ENCODE measurements at regions not wholly inside any gene's neighbourhood (a gene's known extent, or its start where the extent isn't known, plus 50 kb on each side); places are given as distances from the start of the nearest gene placed in this dataset.

DNA sequence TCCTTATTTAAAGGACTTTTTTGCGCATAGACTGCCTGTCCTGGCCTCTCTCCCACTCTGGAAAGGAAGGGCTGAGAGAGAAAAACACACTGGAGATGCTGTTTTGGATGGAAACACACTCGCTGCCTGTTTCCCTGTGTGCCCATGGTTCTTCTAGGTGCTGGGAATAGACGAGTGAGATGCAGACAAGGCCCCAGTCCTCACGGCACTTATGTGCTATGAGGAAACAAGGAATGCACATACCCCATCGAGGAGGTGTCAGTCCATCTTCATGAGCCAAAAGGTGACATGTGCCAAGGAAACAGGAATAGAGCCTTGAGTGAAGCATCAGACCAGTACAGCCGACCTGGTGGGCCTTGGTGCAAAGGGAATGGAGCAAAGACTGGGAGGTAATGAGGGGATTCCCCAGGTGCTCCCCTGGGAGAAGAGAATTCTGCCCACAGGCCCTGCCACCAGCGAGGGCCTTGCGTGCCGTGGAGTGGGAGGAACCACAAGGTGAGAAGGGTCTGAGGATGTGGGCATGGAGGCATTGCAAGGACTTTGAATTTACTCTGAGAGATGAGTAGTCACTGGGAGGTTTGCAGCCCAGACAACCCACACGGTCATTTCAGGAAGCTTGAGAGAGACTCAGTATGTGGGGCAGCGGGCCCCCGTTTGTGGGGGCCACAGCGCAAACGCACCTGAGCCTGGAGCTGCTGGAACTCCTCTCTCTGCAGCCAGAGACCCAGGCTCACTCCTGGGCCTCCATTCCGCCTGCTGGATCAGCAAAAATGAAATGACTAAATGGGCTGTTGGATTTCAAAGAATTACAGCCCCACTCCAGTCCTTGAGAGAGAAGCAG lies 197.5 kb upstream of the COPS8 start:
- TF ChIP-seq, protein P1, sequence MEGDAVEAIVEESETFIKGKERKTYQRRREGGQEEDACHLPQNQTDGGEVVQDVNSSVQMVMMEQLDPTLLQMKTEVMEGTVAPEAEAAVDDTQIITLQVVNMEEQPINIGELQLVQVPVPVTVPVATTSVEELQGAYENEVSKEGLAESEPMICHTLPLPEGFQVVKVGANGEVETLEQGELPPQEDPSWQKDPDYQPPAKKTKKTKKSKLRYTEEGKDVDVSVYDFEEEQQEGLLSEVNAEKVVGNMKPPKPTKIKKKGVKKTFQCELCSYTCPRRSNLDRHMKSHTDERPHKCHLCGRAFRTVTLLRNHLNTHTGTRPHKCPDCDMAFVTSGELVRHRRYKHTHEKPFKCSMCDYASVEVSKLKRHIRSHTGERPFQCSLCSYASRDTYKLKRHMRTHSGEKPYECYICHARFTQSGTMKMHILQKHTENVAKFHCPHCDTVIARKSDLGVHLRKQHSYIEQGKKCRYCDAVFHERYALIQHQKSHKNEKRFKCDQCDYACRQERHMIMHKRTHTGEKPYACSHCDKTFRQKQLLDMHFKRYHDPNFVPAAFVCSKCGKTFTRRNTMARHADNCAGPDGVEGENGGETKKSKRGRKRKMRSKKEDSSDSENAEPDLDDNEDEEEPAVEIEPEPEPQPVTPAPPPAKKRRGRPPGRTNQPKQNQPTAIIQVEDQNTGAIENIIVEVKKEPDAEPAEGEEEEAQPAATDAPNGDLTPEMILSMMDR (IDR thresholded peaks at IDR 0.05), result no peak
- TF ChIP-seq, protein P2, sequence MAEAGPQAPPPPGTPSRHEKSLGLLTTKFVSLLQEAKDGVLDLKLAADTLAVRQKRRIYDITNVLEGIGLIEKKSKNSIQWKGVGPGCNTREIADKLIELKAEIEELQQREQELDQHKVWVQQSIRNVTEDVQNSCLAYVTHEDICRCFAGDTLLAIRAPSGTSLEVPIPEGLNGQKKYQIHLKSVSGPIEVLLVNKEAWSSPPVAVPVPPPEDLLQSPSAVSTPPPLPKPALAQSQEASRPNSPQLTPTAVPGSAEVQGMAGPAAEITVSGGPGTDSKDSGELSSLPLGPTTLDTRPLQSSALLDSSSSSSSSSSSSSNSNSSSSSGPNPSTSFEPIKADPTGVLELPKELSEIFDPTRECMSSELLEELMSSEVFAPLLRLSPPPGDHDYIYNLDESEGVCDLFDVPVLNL (CRISPR knock-in tag; IDR thresholded peaks at IDR 0.05; ENCODE audit: borderline replicate concordance, low read depth), result no peak
- TF ChIP-seq ZNF121 (CRISPR knock-in tag; IDR thresholded peaks at IDR 0.05), result no peak
- TF ChIP-seq, protein P3, sequence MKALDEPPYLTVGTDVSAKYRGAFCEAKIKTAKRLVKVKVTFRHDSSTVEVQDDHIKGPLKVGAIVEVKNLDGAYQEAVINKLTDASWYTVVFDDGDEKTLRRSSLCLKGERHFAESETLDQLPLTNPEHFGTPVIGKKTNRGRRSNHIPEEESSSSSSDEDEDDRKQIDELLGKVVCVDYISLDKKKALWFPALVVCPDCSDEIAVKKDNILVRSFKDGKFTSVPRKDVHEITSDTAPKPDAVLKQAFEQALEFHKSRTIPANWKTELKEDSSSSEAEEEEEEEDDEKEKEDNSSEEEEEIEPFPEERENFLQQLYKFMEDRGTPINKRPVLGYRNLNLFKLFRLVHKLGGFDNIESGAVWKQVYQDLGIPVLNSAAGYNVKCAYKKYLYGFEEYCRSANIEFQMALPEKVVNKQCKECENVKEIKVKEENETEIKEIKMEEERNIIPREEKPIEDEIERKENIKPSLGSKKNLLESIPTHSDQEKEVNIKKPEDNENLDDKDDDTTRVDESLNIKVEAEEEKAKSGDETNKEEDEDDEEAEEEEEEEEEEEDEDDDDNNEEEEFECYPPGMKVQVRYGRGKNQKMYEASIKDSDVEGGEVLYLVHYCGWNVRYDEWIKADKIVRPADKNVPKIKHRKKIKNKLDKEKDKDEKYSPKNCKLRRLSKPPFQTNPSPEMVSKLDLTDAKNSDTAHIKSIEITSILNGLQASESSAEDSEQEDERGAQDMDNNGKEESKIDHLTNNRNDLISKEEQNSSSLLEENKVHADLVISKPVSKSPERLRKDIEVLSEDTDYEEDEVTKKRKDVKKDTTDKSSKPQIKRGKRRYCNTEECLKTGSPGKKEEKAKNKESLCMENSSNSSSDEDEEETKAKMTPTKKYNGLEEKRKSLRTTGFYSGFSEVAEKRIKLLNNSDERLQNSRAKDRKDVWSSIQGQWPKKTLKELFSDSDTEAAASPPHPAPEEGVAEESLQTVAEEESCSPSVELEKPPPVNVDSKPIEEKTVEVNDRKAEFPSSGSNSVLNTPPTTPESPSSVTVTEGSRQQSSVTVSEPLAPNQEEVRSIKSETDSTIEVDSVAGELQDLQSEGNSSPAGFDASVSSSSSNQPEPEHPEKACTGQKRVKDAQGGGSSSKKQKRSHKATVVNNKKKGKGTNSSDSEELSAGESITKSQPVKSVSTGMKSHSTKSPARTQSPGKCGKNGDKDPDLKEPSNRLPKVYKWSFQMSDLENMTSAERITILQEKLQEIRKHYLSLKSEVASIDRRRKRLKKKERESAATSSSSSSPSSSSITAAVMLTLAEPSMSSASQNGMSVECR (CRISPR knock-in tag; IDR thresholded peaks at IDR 0.05; ENCODE audit: borderline replicate concordance), result no peak
- no peak for TF ChIP-seq TCF7 (CRISPR knock-in tag; IDR thresholded peaks at IDR 0.05; ENCODE audit: low read depth)
- TF ChIP-seq, protein P4, sequence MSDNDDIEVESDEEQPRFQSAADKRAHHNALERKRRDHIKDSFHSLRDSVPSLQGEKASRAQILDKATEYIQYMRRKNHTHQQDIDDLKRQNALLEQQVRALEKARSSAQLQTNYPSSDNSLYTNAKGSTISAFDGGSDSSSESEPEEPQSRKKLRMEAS (CRISPR knock-in tag; IDR thresholded peaks at IDR 0.05), result no peak
- TF ChIP-seq ATF3 (CRISPR knock-in tag; conservative IDR thresholded peaks at IDR 0.05), result no peak
